HepG2 (cell line): ENCODE measurements at regions not wholly inside any gene's neighbourhood (a gene's known extent, or its start where the extent isn't known, plus 50 kb on each side); places are given as distances from the start of the nearest gene placed in this dataset.

Source experiments
- KDM5B ChIP-seq: sonication (generic); formaldehyde crosslinking; IDR thresholded peaks from 2 replicates; pipeline ENCODE4 v1.4.0; 2020; ENCODE audit warnings: missing genetic modification reagents, mild to moderate bottlenecking, borderline replicate concordance
- SRY ChIP-seq: sonication (generic); formaldehyde crosslinking; IDR thresholded peaks from 2 replicates; pipeline ENCODE4 v1.8.0; 2022; ENCODE audit warnings: mild to moderate bottlenecking, missing genetic modification reagents
- ZSCAN22 ChIP-seq: sonication (generic); formaldehyde crosslinking; IDR thresholded peaks from 2 replicates; pipeline ENCODE4 v1.4.0; 2020; ENCODE audit warnings: mild to moderate bottlenecking, missing genetic modification reagents
- TF ChIP-seq, protein P1 (sequence below): sonication (generic); formaldehyde crosslinking; IDR thresholded peaks from 2 replicates; pipeline ENCODE4 v1.5.1; 2020; ENCODE audit warnings: mild to moderate bottlenecking, missing genetic modification reagents, moderate library complexity
- TF ChIP-seq, protein P2 (sequence below): sonication (generic); formaldehyde crosslinking; IDR thresholded peaks from 2 replicates; pipeline ENCODE4 v1.4.0; 2020; ENCODE audit warnings: mild to moderate bottlenecking, missing genetic modification reagents
- TF ChIP-seq, protein P3 (sequence below): sonication (generic); formaldehyde crosslinking; IDR thresholded peaks from 2 replicates; pipeline ENCODE4 v1.4.0; 2020; ENCODE audit warnings: missing genetic modification reagents, borderline replicate concordance

DNA sequence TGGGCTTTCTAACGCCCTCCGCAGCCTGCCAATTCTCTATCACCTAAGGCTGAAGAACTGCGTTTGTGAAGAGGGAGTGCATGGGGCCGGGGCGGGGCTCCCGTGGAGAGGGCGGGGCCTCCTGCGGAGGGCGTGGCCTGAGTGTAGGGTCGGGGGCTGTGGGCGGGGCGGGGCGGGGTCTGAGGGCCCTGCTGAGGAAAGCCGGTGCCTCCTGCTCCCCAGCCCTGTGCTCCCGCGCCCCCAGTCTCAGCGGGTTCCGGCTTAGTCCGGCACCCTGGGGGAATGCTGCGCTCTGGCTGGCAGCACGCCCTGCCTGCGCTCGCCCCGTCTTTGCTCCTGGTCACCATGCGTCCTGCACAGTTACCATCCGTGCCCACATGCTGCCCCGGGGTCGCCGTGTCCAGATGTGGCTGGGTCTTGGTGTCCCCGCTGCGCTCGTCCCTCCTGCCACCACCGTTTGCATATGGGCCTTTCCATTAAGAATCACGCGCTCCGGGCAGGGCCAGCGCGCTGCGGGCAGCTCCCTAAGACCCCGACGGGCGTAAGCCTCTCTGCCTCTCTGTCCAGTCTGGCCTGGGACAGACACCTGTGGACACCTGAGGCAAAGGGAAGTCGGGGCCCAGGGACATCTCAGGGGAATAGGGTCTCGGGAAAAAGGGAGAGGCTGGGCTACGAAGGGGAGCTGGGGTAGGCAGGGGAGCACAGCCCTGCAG is 144.0 kb upstream of the RET start (continued):
- TF ChIP-seq, protein P1, sequence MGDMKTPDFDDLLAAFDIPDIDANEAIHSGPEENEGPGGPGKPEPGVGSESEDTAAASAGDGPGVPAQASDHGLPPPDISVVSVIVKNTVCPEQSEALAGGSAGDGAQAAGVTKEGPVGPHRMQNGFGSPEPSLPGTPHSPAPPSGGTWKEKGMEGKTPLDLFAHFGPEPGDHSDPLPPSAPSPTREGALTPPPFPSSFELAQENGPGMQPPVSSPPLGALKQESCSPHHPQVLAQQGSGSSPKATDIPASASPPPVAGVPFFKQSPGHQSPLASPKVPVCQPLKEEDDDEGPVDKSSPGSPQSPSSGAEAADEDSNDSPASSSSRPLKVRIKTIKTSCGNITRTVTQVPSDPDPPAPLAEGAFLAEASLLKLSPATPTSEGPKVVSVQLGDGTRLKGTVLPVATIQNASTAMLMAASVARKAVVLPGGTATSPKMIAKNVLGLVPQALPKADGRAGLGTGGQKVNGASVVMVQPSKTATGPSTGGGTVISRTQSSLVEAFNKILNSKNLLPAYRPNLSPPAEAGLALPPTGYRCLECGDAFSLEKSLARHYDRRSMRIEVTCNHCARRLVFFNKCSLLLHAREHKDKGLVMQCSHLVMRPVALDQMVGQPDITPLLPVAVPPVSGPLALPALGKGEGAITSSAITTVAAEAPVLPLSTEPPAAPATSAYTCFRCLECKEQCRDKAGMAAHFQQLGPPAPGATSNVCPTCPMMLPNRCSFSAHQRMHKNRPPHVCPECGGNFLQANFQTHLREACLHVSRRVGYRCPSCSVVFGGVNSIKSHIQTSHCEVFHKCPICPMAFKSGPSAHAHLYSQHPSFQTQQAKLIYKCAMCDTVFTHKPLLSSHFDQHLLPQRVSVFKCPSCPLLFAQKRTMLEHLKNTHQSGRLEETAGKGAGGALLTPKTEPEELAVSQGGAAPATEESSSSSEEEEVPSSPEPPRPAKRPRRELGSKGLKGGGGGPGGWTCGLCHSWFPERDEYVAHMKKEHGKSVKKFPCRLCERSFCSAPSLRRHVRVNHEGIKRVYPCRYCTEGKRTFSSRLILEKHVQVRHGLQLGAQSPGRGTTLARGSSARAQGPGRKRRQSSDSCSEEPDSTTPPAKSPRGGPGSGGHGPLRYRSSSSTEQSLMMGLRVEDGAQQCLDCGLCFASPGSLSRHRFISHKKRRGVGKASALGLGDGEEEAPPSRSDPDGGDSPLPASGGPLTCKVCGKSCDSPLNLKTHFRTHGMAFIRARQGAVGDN: no peak
- TF ChIP-seq, protein P2, sequence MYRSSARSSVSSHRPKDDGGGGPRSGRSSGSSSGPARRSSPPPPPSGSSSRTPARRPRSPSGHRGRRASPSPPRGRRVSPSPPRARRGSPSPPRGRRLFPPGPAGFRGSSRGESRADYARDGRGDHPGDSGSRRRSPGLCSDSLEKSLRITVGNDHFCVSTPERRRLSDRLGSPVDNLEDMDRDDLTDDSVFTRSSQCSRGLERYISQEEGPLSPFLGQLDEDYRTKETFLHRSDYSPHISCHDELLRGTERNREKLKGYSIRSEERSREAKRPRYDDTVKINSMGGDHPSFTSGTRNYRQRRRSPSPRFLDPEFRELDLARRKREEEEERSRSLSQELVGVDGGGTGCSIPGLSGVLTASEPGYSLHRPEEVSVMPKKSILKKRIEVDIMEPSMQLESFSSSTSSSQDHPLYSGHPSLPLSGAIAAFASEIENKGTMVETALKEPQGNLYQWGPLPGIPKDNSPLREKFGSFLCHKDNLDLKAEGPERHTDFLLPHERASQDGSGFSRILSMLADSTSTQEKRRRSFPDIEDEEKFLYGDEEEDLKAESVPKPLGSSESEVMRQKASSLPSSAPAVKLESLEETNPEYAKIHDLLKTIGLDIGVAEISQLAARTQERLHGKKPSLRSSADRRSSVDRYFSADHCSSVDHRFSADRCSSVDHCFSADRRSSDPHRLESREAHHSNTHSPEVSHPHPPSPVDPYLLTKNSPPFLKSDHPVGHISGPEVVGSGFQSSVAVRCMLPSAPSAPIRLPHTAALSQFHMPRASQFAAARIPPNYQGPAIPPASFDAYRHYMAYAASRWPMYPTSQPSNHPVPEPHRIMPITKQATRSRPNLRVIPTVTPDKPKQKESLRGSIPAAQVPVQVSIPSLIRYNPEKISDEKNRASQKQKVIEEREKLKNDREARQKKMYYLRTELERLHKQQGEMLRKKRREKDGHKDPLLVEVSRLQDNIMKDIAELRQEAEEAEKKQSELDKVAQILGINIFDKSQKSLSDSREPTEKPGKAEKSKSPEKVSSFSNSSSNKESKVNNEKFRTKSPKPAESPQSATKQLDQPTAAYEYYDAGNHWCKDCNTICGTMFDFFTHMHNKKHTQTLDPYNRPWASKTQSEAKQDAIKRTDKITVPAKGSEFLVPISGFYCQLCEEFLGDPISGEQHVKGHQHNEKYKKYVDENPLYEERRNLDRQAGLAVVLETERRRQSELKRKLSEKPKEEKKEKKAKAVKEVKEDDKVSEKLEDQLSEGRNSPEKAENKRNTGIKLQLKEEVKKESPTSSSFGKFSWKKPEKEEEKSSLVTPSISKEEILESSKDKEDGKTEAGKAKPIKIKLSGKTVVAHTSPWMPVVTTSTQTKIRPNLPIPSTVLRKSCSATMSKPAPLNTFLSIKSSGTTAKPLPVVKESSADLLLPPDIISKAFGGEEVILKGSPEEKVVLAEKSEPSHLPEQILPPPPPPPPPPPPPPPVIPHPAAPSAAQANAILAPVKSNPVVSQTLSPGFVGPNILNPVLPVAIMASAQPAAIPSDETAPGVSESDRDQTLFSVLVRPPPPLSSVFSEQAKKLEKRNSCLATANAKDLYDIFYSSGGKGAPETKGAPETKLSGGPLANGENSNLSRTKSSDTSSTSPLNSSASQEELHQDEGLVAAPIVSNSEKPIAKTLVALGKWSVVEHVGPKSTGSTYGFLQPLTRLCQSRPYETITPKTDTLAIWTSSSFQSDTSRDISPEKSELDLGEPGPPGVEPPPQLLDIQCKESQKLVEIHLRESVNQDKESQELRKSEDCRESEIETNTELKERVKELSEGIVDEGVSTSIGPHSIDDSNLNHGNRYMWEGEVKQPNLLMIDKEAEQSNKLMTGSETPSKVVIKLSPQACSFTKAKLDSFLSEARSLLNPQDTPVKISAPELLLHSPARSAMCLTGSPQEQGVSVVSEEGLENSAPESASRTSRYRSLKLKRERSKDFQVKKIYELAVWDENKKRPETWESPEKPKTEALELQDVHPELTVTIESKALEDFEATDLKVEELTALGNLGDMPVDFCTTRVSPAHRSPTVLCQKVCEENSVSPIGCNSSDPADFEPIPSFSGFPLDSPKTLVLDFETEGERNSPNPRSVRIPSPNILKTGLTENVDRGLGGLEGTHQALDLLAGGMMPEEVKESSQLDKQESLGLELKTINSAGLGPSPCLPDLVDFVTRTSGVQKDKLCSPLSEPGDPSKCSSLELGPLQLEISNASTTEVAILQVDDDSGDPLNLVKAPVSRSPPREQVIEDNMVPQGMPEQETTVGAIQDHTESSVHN (CRISPR knock-in tag): no peak
- TF ChIP-seq KDM5B (CRISPR knock-in tag): no peak
- TF ChIP-seq SRY (CRISPR knock-in tag): no peak
- TF ChIP-seq, protein P3, sequence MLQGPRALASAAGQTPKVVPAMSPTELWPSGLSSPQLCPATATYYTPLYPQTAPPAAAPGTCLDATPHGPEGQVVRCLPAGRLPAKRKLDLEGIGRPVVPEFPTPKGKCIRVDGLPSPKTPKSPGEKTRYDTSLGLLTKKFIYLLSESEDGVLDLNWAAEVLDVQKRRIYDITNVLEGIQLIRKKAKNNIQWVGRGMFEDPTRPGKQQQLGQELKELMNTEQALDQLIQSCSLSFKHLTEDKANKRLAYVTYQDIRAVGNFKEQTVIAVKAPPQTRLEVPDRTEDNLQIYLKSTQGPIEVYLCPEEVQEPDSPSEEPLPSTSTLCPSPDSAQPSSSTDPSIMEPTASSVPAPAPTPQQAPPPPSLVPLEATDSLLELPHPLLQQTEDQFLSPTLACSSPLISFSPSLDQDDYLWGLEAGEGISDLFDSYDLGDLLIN: no peak
- TF ChIP-seq ZSCAN22: no peak
